H9 (cell line): ENCODE measurements at regions not wholly inside any gene's neighbourhood (a gene's known extent, or its start where the extent isn't known, plus 50 kb on each side); places are given as distances from the start of the nearest gene placed in this dataset.

Experiments
- DNase-seq: peaks from one replicate; pipeline ENCODE4 v3.0.0-alpha.2; 2017
- H2AFZ ChIP-seq: one replicate; pipeline ENCODE4 v1.6.1; 2013; ENCODE audit warnings: mild to moderate bottlenecking, low read length, control low read depth, moderate library complexity
- H2AK5ac ChIP-seq: 2 replicates; pipeline ENCODE4 v1.6.1; 2013; ENCODE audit warnings: low read length, control low read depth, mixed read lengths; ENCODE audit not compliant: insufficient read length
- H2BK120ac ChIP-seq: one replicate; pipeline ENCODE4 v1.6.1; 2013; ENCODE audit warnings: low read depth, mild to moderate bottlenecking, low read length, control low read depth, inconsistent platforms; ENCODE audit not compliant: poor library complexity, severe bottlenecking
- H2BK12ac ChIP-seq: 2 replicates; pipeline ENCODE4 v1.6.1; 2013; ENCODE audit warnings: low read length, control low read depth, mixed read lengths, low read depth; ENCODE audit not compliant: insufficient read length
- H2BK15ac ChIP-seq: 2 replicates; pipeline ENCODE4 v1.6.1; 2013; ENCODE audit warnings: low read depth, low read length, control low read depth
- H2BK20ac ChIP-seq: one replicate; pipeline ENCODE4 v1.6.1; 2013; ENCODE audit warnings: low read depth, mild to moderate bottlenecking, low read length, control low read depth, inconsistent platforms; ENCODE audit not compliant: poor library complexity, severe bottlenecking
- H2BK5ac ChIP-seq: 2 replicates; pipeline ENCODE4 v1.6.1; 2013; ENCODE audit warnings: low read length, control low read depth, mixed read lengths; ENCODE audit not compliant: insufficient read length
- H3K14ac ChIP-seq: 2 replicates; pipeline ENCODE4 v1.6.1; 2013; ENCODE audit warnings: low read length, control low read depth; ENCODE audit not compliant: insufficient read depth
- H3K18ac ChIP-seq: 2 replicates; pipeline ENCODE4 v1.6.1; 2013; ENCODE audit warnings: low read depth, mild to moderate bottlenecking, mixed read lengths, low read length, control low read depth; ENCODE audit not compliant: insufficient read length
- H3K23ac ChIP-seq: 2 replicates; pipeline ENCODE4 v1.6.1; 2013; ENCODE audit warnings: low read length, control low read depth, mixed read lengths, low read depth; ENCODE audit not compliant: insufficient read length
- H3K23me2 ChIP-seq: 2 replicates; pipeline ENCODE4 v1.6.1; 2013; ENCODE audit warnings: low read depth, mild to moderate bottlenecking, mixed read lengths, low read length, control low read depth; ENCODE audit not compliant: insufficient read length, poor library complexity, severe bottlenecking
- H3K27ac ChIP-seq: 2 replicates; pipeline ENCODE4 v1.5.1; 2013; ENCODE audit warnings: low read length, control low read depth, mixed read lengths, low read depth; ENCODE audit not compliant: insufficient read length
- H3K27me3 ChIP-seq: 2 replicates; pipeline ENCODE4 v1.6.1; 2013; ENCODE audit warnings: low read length, control low read depth, inconsistent platforms; ENCODE audit not compliant: insufficient read depth
- H3K4ac ChIP-seq: 2 replicates; pipeline ENCODE4 v1.6.1; 2013; ENCODE audit warnings: low read depth, mild to moderate bottlenecking, control low read depth, inconsistent platforms, low read length, moderate library complexity
- H3K4me1 ChIP-seq: 2 replicates; pipeline ENCODE4 v1.6.1; 2013; ENCODE audit warnings: low read length, control low read depth, inconsistent platforms; ENCODE audit not compliant: insufficient read depth
- H3K4me2 ChIP-seq: 2 replicates; pipeline ENCODE4 v1.6.1; 2013; ENCODE audit warnings: low read length, control low read depth, mixed read lengths; ENCODE audit not compliant: insufficient read length, insufficient read depth
- H3K56ac ChIP-seq: 2 replicates; pipeline ENCODE4 v1.6.1; 2013; ENCODE audit warnings: low read depth, mild to moderate bottlenecking, mixed read lengths, low read length, control low read depth; ENCODE audit not compliant: insufficient read length
- H3K79me1 ChIP-seq: 2 replicates; pipeline ENCODE4 v1.6.1; 2013; ENCODE audit warnings: low read depth, mild to moderate bottlenecking, moderate library complexity, low read length, control low read depth, inconsistent platforms; ENCODE audit not compliant: insufficient read depth, poor library complexity, severe bottlenecking
- H3K79me2 ChIP-seq: 2 replicates; pipeline ENCODE4 v1.6.1; 2013; ENCODE audit warnings: low read length, control low read depth, inconsistent platforms; ENCODE audit not compliant: insufficient read depth
- H3K9ac ChIP-seq: 2 replicates; pipeline ENCODE4 v1.6.1; 2013; ENCODE audit warnings: low read length, control low read depth, mixed read lengths; ENCODE audit not compliant: insufficient read length; ENCODE audit errors: extremely low read depth
- H3K9me3 ChIP-seq: one replicate; pipeline ENCODE4 v1.6.1; 2013; ENCODE audit warnings: low read depth, low read length, inconsistent platforms; ENCODE audit not compliant: control insufficient read depth
- H3T11ph ChIP-seq: one replicate; pipeline ENCODE4 v1.6.1; 2013; ENCODE audit warnings: mild to moderate bottlenecking, low read length, control low read depth, inconsistent platforms
- H4K20me1 ChIP-seq: one replicate; pipeline ENCODE4 v1.6.1; 2013; ENCODE audit not compliant: control insufficient read depth, insufficient read length, insufficient read depth
- H4K5ac ChIP-seq: 2 replicates; pipeline ENCODE4 v1.6.1; 2013; ENCODE audit warnings: low read depth, mild to moderate bottlenecking, mixed read lengths, low read length, control low read depth; ENCODE audit not compliant: insufficient read length
- H4K8ac ChIP-seq: replicated peaks from 2 replicates; pipeline ENCODE4 v1.6.1; 2013; ENCODE audit warnings: low read length, control low read depth, mixed read lengths, low read depth; ENCODE audit not compliant: insufficient read length
- H4K91ac ChIP-seq: 2 replicates; pipeline ENCODE4 v1.6.1; 2013; ENCODE audit warnings: low read depth, mild to moderate bottlenecking, moderate library complexity, mixed read lengths, low read length, control low read depth; ENCODE audit not compliant: insufficient read length
- H3K27ac Mint-ChIP-seq, 3 experiments: 2 replicates in 2 of 3; 3 replicates in 1 of 3; pipeline ENCODE4 v1.8.0; 2020 to 2021; ENCODE audit warnings: mixed read lengths in 3 of 3, mild to moderate bottlenecking in 1 of 3, moderate library complexity in 1 of 3
- H3K27me3 Mint-ChIP-seq: 2 replicates; pipeline ENCODE4 v1.8.0; 2021; ENCODE audit warnings: low read depth, mild to moderate bottlenecking, moderate library complexity, mixed read lengths
- H3K36me3 Mint-ChIP-seq, 3 experiments: 2 replicates in 2 of 3; 3 replicates in 1 of 3; pipeline ENCODE4 v1.8.0; 2020 to 2021; ENCODE audit warnings: low read depth in 3 of 3, mixed read lengths in 3 of 3; ENCODE audit not compliant: insufficient read depth in 1 of 3
- H3K4me1 Mint-ChIP-seq, 2 experiments: 2 replicates each; pipeline ENCODE4 v1.8.0; 2020; ENCODE audit warnings: mixed read lengths in 2 of 2
- H3K4me3 Mint-ChIP-seq, 2 experiments: 2 replicates in 1 of 2; 3 replicates in 1 of 2; pipeline ENCODE4 v1.8.0; 2020 to 2021; ENCODE audit warnings: mild to moderate bottlenecking in 2 of 2, mixed read lengths in 2 of 2, moderate library complexity in 1 of 2
- H3K9me3 Mint-ChIP-seq, 2 experiments: 2 replicates in 1 of 2; 3 replicates in 1 of 2; pipeline ENCODE4 v1.8.0; 2020; ENCODE audit warnings: mild to moderate bottlenecking in 2 of 2, mixed read lengths in 2 of 2, moderate library complexity in 1 of 2
- CTCF ChIP-seq: fragments of 200-600 bp; sonication (generic); conservative IDR thresholded peaks from 3 replicates; pipeline ENCODE4 v1.8.0; 2021; ENCODE audit warnings: antibody characterized with exemption, mild to moderate bottlenecking
- WGBS: extraction: QIAGEN DNeasy Blood & Tissue Kit; methylation state at CpG from one replicate; pipeline ENCODE4 v1.1.7; 2013; ENCODE audit warnings: missing lambda C conversion rate, low lambda C conversion rate, mixed read lengths; ENCODE audit not compliant: insufficient read length; ENCODE audit errors: extremely low coverage; 5-methylcytosine and 5-hydroxymethylcytosine counted together

DNA sequence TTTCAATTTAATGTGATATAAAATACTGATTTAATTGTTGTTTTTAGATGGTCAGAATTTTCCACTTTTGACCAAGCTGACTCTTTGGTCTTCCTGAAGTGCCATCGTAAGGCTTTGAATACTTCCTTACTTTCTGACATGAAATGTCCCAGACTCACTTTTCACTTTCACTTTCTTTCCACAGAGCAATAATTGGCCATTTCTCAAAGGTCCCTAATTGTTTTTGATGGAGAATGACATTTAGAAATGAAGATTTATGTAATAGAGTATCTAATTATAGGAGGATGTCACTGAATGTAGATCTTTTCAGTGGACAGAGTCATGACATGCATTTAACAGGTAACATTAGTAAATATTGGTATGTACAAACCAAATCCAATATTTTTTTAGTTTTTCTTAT, 1141.6 kb downstream of the KCNT2 start:
- Histone ChIP-seq H3K23ac (no peak overlapping the region), H4K8ac (no peak overlapping the region), H3K79me2 (no peaks in the 10 kb centered on the region), H2AFZ (no peak overlapping the region), H4K20me1 (no peaks in the 10 kb centered on the region), H3K23me2 (no peaks in the 10 kb centered on the region), H2BK12ac (no peak overlapping the region), H3K14ac (no peak overlapping the region), H3K27ac (no peak overlapping the region), H2BK20ac (no peak overlapping the region), H3K4ac (no peak overlapping the region), H3K27me3 (no peaks in the 10 kb centered on the region), H3K9me3 (no peaks in the 10 kb centered on the region), H4K5ac (no peak overlapping the region), H3K9ac (no peak overlapping the region), H2AK5ac (no peak overlapping the region), H3T11ph (no peak overlapping the region), H2BK120ac (no peak overlapping the region), H2BK5ac (no peak overlapping the region), H3K79me1 (no peaks in the 10 kb centered on the region), H4K91ac (no peak overlapping the region), H3K4me2 (no peak overlapping the region), H3K56ac (no peak overlapping the region), H2BK15ac (no peak overlapping the region), H3K18ac (no peak overlapping the region), H3K4me1 (no peaks in the 10 kb centered on the region)
- Mint-ChIP-seq H3K4me1 (no peaks in the 10 kb centered on the region), H3K27ac (no peak overlapping the region), H3K9me3 (peaks cover 0 to 5% of the 10 kb centered on the region in 2 experiments; a peak in 2 of 5 replicates), H3K27me3 (no peaks in the 10 kb centered on the region), H3K4me3 (no peak overlapping the region), H3K36me3 (no peaks in the 10 kb centered on the region; a peak in 2 of 7 replicates)
- DNase-seq, result no peak
- no peak for TF ChIP-seq CTCF
- no CpG with 5 or more reads among the region's 1 CpG for WGBS
